Loucy (cell line): ENCODE measurements at regions not wholly inside any gene's neighbourhood (a gene's known extent, or its start where the extent isn't known, plus 50 kb on each side); places are given as distances from the start of the nearest gene placed in this dataset.

Source experiments
- CTCF ChIP-seq: fragments of 200-600 bp; sonication (generic); conservative IDR thresholded peaks from 2 replicates; pipeline ENCODE4 v1.5.1; 2014; ENCODE audit warnings: mild to moderate bottlenecking, antibody characterized with exemption, low read length
- EZH2phosphoT487 ChIP-seq: fragments of 200-600 bp; IDR thresholded peaks from 2 replicates; pipeline ENCODE4 v1.6.1; 2018; ENCODE audit warnings: antibody characterized with exemption, mild to moderate bottlenecking, moderate library complexity, borderline replicate concordance

GRCh38 chr14:58861586-58861985 lies 223.8 kb downstream of the DACT1 start:
- TF ChIP-seq CTCF (no peak), EZH2phosphoT487 (no peak)
